T-cell (primary cell): ENCODE measurements at regions not wholly inside any gene's neighbourhood (a gene's known extent, or its start where the extent isn't known, plus 50 kb on each side); places are given as distances from the start of the nearest gene placed in this dataset.

ENCODE experiments used
- ATAC-seq, 4 experiments: fragments of 200-7000 bp in 3 of 4; fragments of 150-1000 bp in 1 of 4; cut with Tn5 transposase; replicated peaks in 1 of 4; 1 replicate in 3 of 4; 2 replicates in 1 of 4; pipeline ENCODE4 v1.10.0; 2021; ENCODE audit warnings: moderate library complexity in 3 of 4, mild to moderate bottlenecking in 2 of 4, moderate number of reproducible peaks in 1 of 4
- CTCF ChIA-PET, 2 donors: fragments of 300-600 bp; sonication (Branson Sonifier 250); formaldehyde crosslinking; loops; one replicate each; lab custom pipeline; 2022; ENCODE audit warnings: antibody characterized with exemption in 2 of 2; lab: Charles Lee
- POLR2A ChIA-PET, 2 donors: fragments of 300-600 bp; sonication (Branson Sonifier 250); formaldehyde crosslinking; loops; one replicate each; lab custom pipeline; 2022; ENCODE audit warnings: antibody characterized with exemption in 2 of 2; lab: Charles Lee
- DNase-seq, 35 experiments: peaks; one replicate each; pipeline versions ENCODE4 v3.0.0 to v3.0.0-alpha.2; 2013 to 2023
- H3K27ac ChIP-seq: one replicate; pipeline ENCODE4 v1.5.1; 2013; ENCODE audit warnings: low read length
- H3K27me3 ChIP-seq, 2 experiments: replicated peaks in 1 of 2; 1 replicate in 1 of 2; 2 replicates in 1 of 2; pipeline versions ENCODE4 v1.6.1 to v1.7.0; 2013; ENCODE audit warnings: low read length in 1 of 2, mixed read lengths in 1 of 2; ENCODE audit not compliant: control insufficient read depth in 2 of 2, insufficient read depth in 2 of 2; ENCODE audit errors: extremely low read depth in 1 of 2
- H3K36me3 ChIP-seq, 2 donors: 1 replicate in 1 of 2; 2 replicates in 1 of 2; pipeline versions ENCODE4 v1.6.1 to v1.7.0; 2013; ENCODE audit warnings: low read length in 1 of 2; ENCODE audit not compliant: control insufficient read depth in 2 of 2, insufficient read depth in 1 of 2; ENCODE audit errors: extremely low read depth in 1 of 2
- H3K4me1 ChIP-seq, 2 experiments: 1 replicate in 1 of 2; 2 replicates in 1 of 2; pipeline versions ENCODE4 v1.6.1 to v1.7.0; 2013; ENCODE audit warnings: low read length in 2 of 2, mixed read lengths in 1 of 2; ENCODE audit not compliant: insufficient read depth in 2 of 2, control insufficient read depth in 1 of 2; ENCODE audit errors: extremely low read depth in 1 of 2
- H3K4me3 ChIP-seq, 2 donors: 1 replicate in 1 of 2; 2 replicates in 1 of 2; pipeline versions ENCODE4 v1.5.1 to v1.7.0; 2013; ENCODE audit warnings: mild to moderate bottlenecking in 2 of 2, low read length in 1 of 2, moderate library complexity in 1 of 2; ENCODE audit not compliant: control insufficient read depth in 1 of 2; ENCODE audit errors: extremely low read depth in 1 of 2
- H3K9me3 ChIP-seq: 2 replicates; pipeline ENCODE4 v1.7.0; 2013
- H3K27ac Mint-ChIP-seq, 2 donors: one replicate each; pipeline ENCODE4 v1.8.0; 2020 to 2021; ENCODE audit warnings: mild to moderate bottlenecking in 2 of 2, mixed read lengths in 2 of 2
- H3K27me3 Mint-ChIP-seq, 2 donors: one replicate each; pipeline ENCODE4 v1.8.0; 2021 to 2022; ENCODE audit warnings: mixed read lengths in 2 of 2
- H3K36me3 Mint-ChIP-seq: one replicate; pipeline ENCODE4 v1.8.0; 2021; ENCODE audit warnings: mixed read lengths
- H3K4me1 Mint-ChIP-seq, 3 donors: one replicate each; pipeline ENCODE4 v1.8.0; 2020 to 2022; ENCODE audit warnings: mixed read lengths in 3 of 3, mild to moderate bottlenecking in 1 of 3
- H3K4me3 Mint-ChIP-seq, 3 donors: one replicate each; pipeline ENCODE4 v1.8.0; 2020 to 2022; ENCODE audit warnings: mild to moderate bottlenecking in 3 of 3, mixed read lengths in 3 of 3, moderate library complexity in 3 of 3
- H3K9me3 Mint-ChIP-seq, 3 donors: one replicate each; pipeline ENCODE4 v1.8.0; 2020 to 2022; ENCODE audit warnings: mixed read lengths in 3 of 3
- WGBS: methylation state at CpG from one replicate; pipeline ENCODE4 v1.1.5; 2013; ENCODE audit warnings: missing lambda C conversion rate; ENCODE audit not compliant: insufficient coverage; 5-methylcytosine and 5-hydroxymethylcytosine counted together

DNA sequence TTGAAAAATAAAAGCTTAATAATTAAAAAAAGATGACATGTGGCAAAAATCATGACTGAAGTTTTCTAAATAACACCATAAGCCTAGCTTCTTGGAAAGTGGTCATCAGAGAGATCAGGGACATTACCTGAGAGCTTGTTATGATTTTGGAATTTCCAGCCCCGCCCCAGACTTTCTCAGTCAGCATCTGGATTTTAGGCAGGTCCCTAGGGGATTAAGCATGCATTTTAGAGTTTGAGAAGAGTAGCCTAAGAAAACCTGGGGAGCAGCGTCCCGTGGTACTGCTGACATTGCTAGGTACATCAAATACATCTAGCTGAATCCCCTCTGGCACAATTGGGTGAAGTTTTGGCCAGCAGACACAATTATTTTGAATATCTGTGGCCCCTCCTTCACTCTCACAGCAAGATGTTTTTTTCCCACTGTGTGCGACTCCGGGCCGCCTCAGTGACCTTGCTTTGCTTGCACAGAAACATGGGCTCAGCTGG is 58.7 kb upstream of the MEF2A start:
- H3K27me3 Mint-ChIP-seq: peaks cover 0 to 1% of the 10 kb centered on the region in 2 donors
- Histone ChIP-seq H3K36me3 (no peaks in the 10 kb centered on the region), H3K9me3 (no peaks in the 10 kb centered on the region), H3K27me3 (peaks cover 0 to 14% of the 10 kb centered on the region in 2 experiments), H3K4me1 (peaks cover 7 to 22% of the 10 kb centered on the region in 2 experiments), H3K27ac (no peak overlapping the region), H3K4me3 (no peak overlapping the region)
- 84% methylated on average over 4 of the region's 6 CpGs for whole genome bisulfite sequencing
- POLR2A ChIA-PET: no interaction called here
- ATAC-seq (no peak), DNase-seq (no peak)
- no peak overlapping the region for H3K4me3 Mint-ChIP-seq
- H3K27ac Mint-ChIP-seq: no peak overlapping the region
- H3K36me3 Mint-ChIP-seq: no peaks in the 10 kb centered on the region
- H3K4me1 Mint-ChIP-seq: peaks cover 19 to 43% (median 36%) of the 10 kb centered on the region in 3 donors
- no peaks in the 10 kb centered on the region for H3K9me3 Mint-ChIP-seq
- CTCF ChIA-PET: no interaction called here

DNA sequence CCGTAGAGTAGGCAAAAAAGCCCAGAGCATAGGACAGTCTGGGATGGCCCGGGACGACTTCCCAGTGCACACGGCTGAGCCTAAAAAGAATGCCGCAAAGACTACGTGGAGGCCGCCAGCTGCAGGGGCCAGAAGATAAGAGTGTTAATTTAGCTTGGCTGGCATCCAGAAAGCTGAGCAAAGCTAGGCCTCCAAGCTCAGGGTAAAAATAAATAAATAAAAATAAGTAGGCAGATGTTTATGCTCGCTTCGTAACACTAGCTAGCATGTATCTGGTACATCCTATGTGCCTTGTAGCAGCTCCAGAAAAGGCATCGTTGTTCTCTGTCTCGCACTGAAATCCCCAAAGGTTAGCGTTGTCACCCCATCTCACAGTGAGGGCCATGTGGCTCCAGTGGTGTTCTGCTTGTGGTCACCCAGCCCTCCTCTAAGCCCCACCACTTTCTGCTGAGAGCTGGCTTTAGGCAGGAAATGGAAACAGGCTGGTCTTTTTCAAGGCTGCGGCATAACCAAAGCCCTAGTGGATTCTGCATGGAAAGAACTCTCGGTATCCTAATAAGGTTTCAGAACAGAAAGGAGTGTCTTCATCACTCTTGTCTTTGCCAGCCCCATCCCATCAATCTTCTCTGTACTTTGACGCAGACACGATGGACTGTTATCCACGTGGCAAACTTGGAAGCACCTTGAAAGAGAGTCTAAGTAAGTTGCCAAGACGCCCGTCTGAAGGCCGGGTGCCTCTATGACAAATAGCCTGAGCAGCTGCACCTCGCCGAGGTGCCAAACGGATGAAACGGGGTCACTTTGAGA is 58.1 kb upstream of the MEF2A start:
- H3K4me1 Mint-ChIP-seq: peaks cover 25 to 43% (median 36%) of the 10 kb centered on the region in 3 donors

DNA sequence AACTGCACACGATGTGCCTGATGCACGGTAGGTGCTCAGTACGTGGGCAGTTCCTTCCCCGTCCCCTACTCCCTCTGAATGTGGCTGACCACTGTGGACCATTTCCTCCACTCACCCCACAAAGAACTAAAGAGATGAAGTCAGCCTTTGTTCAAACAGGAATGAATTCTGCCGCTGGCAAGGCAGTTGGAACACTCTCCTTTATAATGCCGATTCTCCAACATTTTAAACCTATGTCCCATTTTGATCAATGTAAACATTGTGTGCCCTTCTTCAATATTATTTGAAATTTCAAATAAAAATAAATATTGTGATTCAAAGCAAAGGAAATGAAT is 57.5 kb upstream of the MEF2A start:
- Histone ChIP-seq H3K36me3 (no peaks in the 10 kb centered on the region), H3K27ac (no peak overlapping the region), H3K27me3 (peaks cover 0 to 13% of the 10 kb centered on the region in 2 experiments), H3K4me1 (peaks cover 11 to 22% of the 10 kb centered on the region in 2 experiments), H3K4me3 (no peak overlapping the region), H3K9me3 (peaks cover 2% of the 10 kb centered on the region)
- H3K4me1 Mint-ChIP-seq: peaks cover 28 to 43% (median 39%) of the 10 kb centered on the region in 3 donors
- no peak overlapping the region for H3K4me3 Mint-ChIP-seq
- CTCF ChIA-PET: no interaction called here
- 77% methylated on average over 4 of the region's 6 CpGs for whole genome bisulfite sequencing
- ATAC-seq: no peak
- H3K27ac Mint-ChIP-seq: no peak overlapping the region
- no peaks in the 10 kb centered on the region for H3K9me3 Mint-ChIP-seq
- no peaks in the 10 kb centered on the region for H3K36me3 Mint-ChIP-seq
- H3K27me3 Mint-ChIP-seq: peaks cover 0 to 1% of the 10 kb centered on the region in 2 donors
- POLR2A ChIA-PET: no interaction called here
- DNase-seq: no peak

More for the DNA sequence above, 58.1 kb upstream of the MEF2A start:
- peaks cover 12 to 22% of the 10 kb centered on the region in 2 experiments for H3K4me1 ChIP-seq
- no peaks in the 10 kb centered on the region for H3K9me3 ChIP-seq
- H3K27ac ChIP-seq: no peak overlapping the region
- Mint-ChIP-seq H3K4me3 (no peak overlapping the region), H3K27me3 (peaks cover 0 to 1% of the 10 kb centered on the region in 2 donors), H3K36me3 (no peaks in the 10 kb centered on the region), H3K9me3 (no peaks in the 10 kb centered on the region), H3K27ac (no peak overlapping the region)
- peaks cover 0 to 14% of the 10 kb centered on the region in 2 experiments for H3K27me3 ChIP-seq
- ATAC-seq: no peak
- CTCF ChIA-PET: interaction anchor here in 1 of 2 donors (0.5 kb wide), 1 partner anchor 847 kb away, joined by 3 read pairs; no protein-coding TSS in a partner anchor
- no peak for DNase-seq
- POLR2A ChIA-PET: no interaction called here
- H3K36me3 ChIP-seq: no peaks in the 10 kb centered on the region
- 73% methylated on average over 23 of the region's 24 CpGs for WGBS
- H3K4me3 ChIP-seq: no peak overlapping the region

DNA sequence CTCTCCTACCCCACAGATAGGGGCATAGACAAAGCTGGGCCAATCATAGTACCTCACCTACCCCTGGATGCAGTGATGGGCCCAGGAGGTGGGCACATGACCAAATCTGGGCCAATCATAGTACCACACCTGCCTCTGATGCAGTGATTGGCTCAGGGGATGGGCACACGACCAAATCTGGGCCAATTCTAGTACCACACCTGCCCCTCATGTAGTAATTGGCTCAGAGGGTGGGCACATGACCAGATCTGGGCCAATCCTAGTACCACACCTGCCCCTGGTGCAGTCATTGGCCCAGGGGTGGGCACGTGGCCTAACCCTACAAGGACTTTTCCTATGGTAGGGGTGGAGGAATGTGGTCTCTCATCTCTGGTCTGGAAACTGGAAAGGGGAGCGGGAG is 56.9 kb upstream of the MEF2A start:
- peaks cover 8 to 17% of the 10 kb centered on the region in 2 experiments for H3K4me1 ChIP-seq
- CTCF ChIA-PET: no interaction called here
- H3K9me3 ChIP-seq: peaks cover 2% of the 10 kb centered on the region
- no peaks in the 10 kb centered on the region for H3K9me3 Mint-ChIP-seq
- H3K27ac ChIP-seq: no peak overlapping the region
- ATAC-seq (no peak), DNase-seq (no peak)
- peaks cover 0 to 11% of the 10 kb centered on the region in 2 experiments for H3K27me3 ChIP-seq
- peaks cover 25 to 37% (median 36%) of the 10 kb centered on the region in 3 donors for H3K4me1 Mint-ChIP-seq
- peaks cover 0 to 1% of the 10 kb centered on the region in 2 donors for H3K27me3 Mint-ChIP-seq
- no peak overlapping the region for H3K4me3 Mint-ChIP-seq
- no peak overlapping the region for H3K4me3 ChIP-seq
- H3K36me3 ChIP-seq: peaks cover 0 to 3% of the 10 kb centered on the region in 2 donors
- H3K36me3 Mint-ChIP-seq: no peaks in the 10 kb centered on the region
- no peak overlapping the region for H3K27ac Mint-ChIP-seq
- POLR2A ChIA-PET: no interaction called here
- 100% methylated on average over 1 of the region's 3 CpGs for WGBS

DNA sequence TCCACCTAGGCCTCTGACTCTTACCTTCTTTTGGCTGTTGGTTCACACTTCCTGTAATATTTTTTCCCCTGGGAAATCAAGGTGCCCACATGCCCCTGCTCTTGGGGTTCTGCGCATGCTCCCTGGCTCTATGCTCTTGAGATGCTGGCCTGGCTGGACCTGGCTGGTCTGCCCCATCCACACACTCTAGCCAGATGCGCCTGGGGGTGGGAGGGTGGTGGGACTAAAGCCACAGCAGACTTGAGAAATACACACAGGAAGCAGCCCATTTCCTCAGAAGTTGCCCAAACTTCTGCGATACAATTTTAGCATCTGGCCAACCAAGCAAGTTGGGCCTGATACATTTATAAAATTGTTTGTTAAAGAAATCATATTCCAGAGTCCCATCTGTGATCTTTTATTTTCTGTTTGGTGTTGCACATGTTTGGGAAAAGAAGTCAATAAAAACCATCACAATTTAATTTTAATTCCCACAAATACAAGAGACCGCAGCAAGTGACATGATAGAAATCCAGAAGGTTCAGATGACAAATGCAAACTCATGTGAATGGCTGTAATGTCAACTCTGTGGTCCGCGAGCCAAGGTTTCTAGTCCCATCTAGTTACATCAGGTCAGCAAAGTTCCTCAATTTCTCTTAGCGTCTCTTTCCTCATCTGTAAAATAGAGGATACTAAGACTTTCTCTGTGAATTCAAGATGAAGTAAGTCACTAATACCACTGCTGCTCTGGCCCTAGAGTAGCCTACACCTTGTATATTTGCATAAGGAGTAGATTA is 55.9 kb upstream of the MEF2A start:
- no peak overlapping the region for H3K4me3 ChIP-seq
- no peak overlapping the region for H3K27ac ChIP-seq
- ChIA-PET POLR2A (no interaction called here), CTCF (no interaction called here)
- Mint-ChIP-seq H3K27me3 (peaks cover 0 to 1% of the 10 kb centered on the region in 2 donors), H3K4me3 (no peak overlapping the region), H3K9me3 (no peaks in the 10 kb centered on the region), H3K27ac (no peak overlapping the region), H3K4me1 (peaks cover 23 to 37% (median 30%) of the 10 kb centered on the region in 3 donors), H3K36me3 (no peaks in the 10 kb centered on the region)
- 100% methylated on average over 1 of the region's 7 CpGs for WGBS
- H3K4me1 ChIP-seq: peaks cover 8 to 9% of the 10 kb centered on the region in 2 experiments
- H3K27me3 ChIP-seq: peaks cover 0 to 11% of the 10 kb centered on the region in 2 experiments
- ATAC-seq (no peak), DNase-seq (no peak)
- peaks cover 2% of the 10 kb centered on the region for H3K9me3 ChIP-seq
- H3K36me3 ChIP-seq: peaks cover 0 to 3% of the 10 kb centered on the region in 2 donors

DNA sequence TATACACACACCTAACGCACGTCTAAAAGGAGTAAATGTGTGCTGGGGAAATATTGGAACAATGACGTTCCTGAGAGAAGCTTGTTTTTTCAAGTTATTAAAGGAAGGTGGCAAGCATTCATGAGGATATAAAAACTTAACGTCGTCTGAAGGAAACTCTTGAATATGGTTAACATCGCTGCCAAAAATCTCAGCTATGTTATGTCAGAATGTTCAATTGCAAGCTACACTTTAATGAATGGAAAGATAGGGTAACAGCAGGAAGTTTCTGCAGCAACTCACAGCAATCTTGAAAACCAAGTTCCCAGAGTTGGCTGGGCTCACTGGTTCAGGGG is 54.3 kb upstream of the MEF2A start:
- no peak overlapping the region for H3K4me3 ChIP-seq
- H3K27ac ChIP-seq: no peak overlapping the region
- H3K9me3 ChIP-seq: peaks cover 2% of the 10 kb centered on the region
- peaks cover 0 to 1% of the 10 kb centered on the region in 2 donors for H3K27me3 Mint-ChIP-seq
- peaks cover 23 to 37% (median 30%) of the 10 kb centered on the region in 3 donors for H3K4me1 Mint-ChIP-seq
- ChIA-PET POLR2A (no interaction called here), CTCF (no interaction called here)
- peaks cover 0 to 8% of the 10 kb centered on the region in 2 experiments for H3K27me3 ChIP-seq
- no peak overlapping the region for H3K4me3 Mint-ChIP-seq
- no peak overlapping the region for H3K27ac Mint-ChIP-seq
- H3K36me3 Mint-ChIP-seq: no peaks in the 10 kb centered on the region
- WGBS: 79% methylated on average over 4 of the region's 6 CpGs
- H3K9me3 Mint-ChIP-seq: no peaks in the 10 kb centered on the region
- peaks cover 0 to 3% of the 10 kb centered on the region in 2 donors for H3K36me3 ChIP-seq
- DNase-seq (no peak), ATAC-seq (no peak)
- H3K4me1 ChIP-seq: peaks cover 8 to 9% of the 10 kb centered on the region in 2 experiments
